ENCODE measurements at regions not wholly inside any gene's neighbourhood (a gene's known extent, or its start where the extent isn't known, plus 50 kb on each side); places are given as distances from the start of the nearest gene placed in this dataset.

- no peak for TF ChIP-seq RAD21 (IDR thresholded peaks at IDR 0.05; ENCODE audit: insufficient read depth, low read depth, low read length)
- TF ChIP-seq NFYA (IDR thresholded peaks at IDR 0.05; ENCODE audit: borderline replicate concordance, low read depth, low read length), result no peak
Measured at GRCh38 chr5:82816926-82817325, 260.3 kb downstream of the TMEM167A start (continued).

- Histone ChIP-seq H3K4me3 (no peak overlapping the region), H3K9ac (ENCODE audit: control insufficient read depth, insufficient read depth, low read length) (no peak overlapping the region), H3K4me2 (ENCODE audit: control insufficient read depth, insufficient read depth) (no peak overlapping the region), H3K27ac (ENCODE audit: control insufficient read depth, insufficient read depth) (no peak overlapping the region), H3K27me3 (replicated peaks in 1 of 2; ENCODE audit: control insufficient read depth in 2 of 2, insufficient read depth in 2 of 2, low read length in 1 of 2) (no peaks in the 10 kb centered on the region), H3K4me1 (ENCODE audit: control insufficient read depth, insufficient read depth, low read length) (peaks cover 5% of the 10 kb centered on the region), H2AFZ (ENCODE audit: control insufficient read depth, low read depth, low read length) (no peak overlapping the region), H3K36me3 (ENCODE audit: control insufficient read depth in 2 of 2, insufficient read depth in 2 of 2, low read length in 1 of 2) (no peaks in the 10 kb centered on the region), H4K20me1 (ENCODE audit: control insufficient read depth, insufficient read depth) (no peaks in the 10 kb centered on the region), H3K79me2 (ENCODE audit: control insufficient read depth, insufficient read depth, low read length) (no peaks in the 10 kb centered on the region), H3K9me3 (replicated peaks; ENCODE audit: control insufficient read depth, insufficient read depth, low read length) (peaks cover 2% of the 10 kb centered on the region; the same call in 2 of the 3 replicates)
- in situ Hi-C loops (cut with MboI) (no loop called here), intact Hi-C loops (cut with micrococcal nuclease; ENCODE audit: unreplicated experiment) (loop anchor here (10.0 kb wide), 1 partner anchor 609 kb away; no protein-coding TSS in a partner anchor)
- TF ChIP-seq NRF1 (conservative IDR thresholded peaks at IDR 0.05; ENCODE audit: low read depth, low read length), result no peak
- TF ChIP-seq IKZF1 (conservative IDR thresholded peaks at IDR 0.05), result no peak
- TF ChIP-seq CHD4 (IDR thresholded peaks at IDR 0.05), result no peak
- no peak for TF ChIP-seq PKNOX1 (IDR thresholded peaks at IDR 0.05)
- TF ChIP-seq RBBP5 (conservative IDR thresholded peaks at IDR 0.05), result no peak
- no peak for TF ChIP-seq ESRRA (IDR thresholded peaks at IDR 0.05; ENCODE audit: low read length)
- no peak for TF ChIP-seq JUND (IDR thresholded peaks at IDR 0.05; ENCODE audit: low read depth, low read length)
- TF ChIP-seq ZBED1 (IDR thresholded peaks at IDR 0.05; ENCODE audit: borderline replicate concordance), result no peak
- SMC1A ChIA-PET (ENCODE audit: uncharacterized antibody, unreplicated experiment), result no interaction called here
- CTCF ChIA-PET, result no interaction called here
- 0% methylated on average over 1 of the region's 1 CpG for WGBS (ENCODE audit: insufficient coverage, insufficient replicate concordance, low lambda C conversion rate, missing lambda C conversion rate)
- POLR2A ChIA-PET, result no interaction called here
- DNase-seq (ENCODE audit: low read depth, low spot score) (no peak), FAIRE-seq (no peak), ATAC-seq (no peak)
- RAD21 ChIA-PET (ENCODE audit: unreplicated experiment), result no interaction called here
- BruUV-seq (replicated peaks), result no TSS peak
Measured at GRCh38 chr5:82815871-82816270, 261.3 kb downstream of the TMEM167A start.

All from GM12878 (cell line).